Hematopoietic multipotent progenitor cell treated with erythropoietin and hydrocortisone succinate and interleukin-3 and kit ligand, for 15 days (in vitro differentiated cells): ENCODE measurements at regions not wholly inside any gene's neighbourhood (a gene's known extent, or its start where the extent isn't known, plus 50 kb on each side); places are given as distances from the start of the nearest gene placed in this dataset.
A peak's percentile ranks its signal among the peaks of the same experiment; 100 is the strongest.
"Not testable (repeated sequence)": the region's sequence is repeated elsewhere in the genome, so short reads cannot be mapped to it uniquely, and the experiment has no call there.

Experiments used
- DNase-seq: peaks from one replicate; pipeline ENCODE4 v3.0.0-alpha.2; 2015; ENCODE audit warnings: low spot score

GRCh38 chr12:115898670-115899069, 378.8 kb downstream of the MED13L start:
- DNase-seq = no peak

- DNase-seq = no peak
Measured at GRCh38 chr12:115897729-115898128, 379.8 kb downstream of the MED13L start.

DNA sequence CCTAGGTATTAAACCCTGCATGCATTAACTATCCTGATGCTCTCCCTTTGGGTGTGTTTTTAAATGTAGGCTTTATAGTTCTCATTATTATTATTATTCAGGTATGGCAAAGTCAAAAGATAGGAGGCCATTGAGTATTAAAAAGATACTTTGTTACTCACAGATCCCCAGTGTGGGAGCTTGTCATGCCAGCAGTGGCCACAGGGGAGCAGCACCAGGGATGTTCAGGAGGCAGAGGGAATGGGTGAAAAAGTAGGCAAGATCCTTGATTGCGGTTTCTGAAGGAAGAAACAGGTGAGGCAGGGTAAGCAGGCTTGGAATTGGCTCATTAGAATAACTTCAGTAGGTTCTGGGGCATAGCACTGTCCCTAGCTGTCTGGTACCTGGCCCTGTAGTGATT, 382.2 kb downstream of the MED13L start:
- DNase-seq = no peak

- no peak for DNase-seq
Measured at GRCh38 chr12:115891556-115892164, 385.8 kb downstream of the MED13L start.

DNA sequence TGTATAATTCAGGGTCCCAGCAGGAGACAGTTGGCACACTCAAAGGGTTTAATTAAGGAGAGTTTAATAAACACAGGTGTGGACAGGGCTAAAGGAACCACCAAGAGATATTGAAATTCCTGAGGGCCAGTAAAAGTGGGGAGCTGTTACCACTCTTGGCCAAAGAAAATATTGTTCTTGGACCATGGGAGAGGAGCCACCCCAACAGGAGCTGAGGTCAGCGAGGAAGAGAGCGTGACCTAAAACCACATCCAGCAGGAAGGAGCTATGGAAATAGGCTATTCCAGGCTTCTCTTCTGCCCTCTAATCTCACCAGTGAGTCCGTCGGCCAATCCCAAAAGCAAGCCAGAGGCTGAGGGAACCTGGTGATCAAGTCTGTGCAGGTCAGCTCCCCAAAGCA, 390.8 kb downstream of the MED13L start:
- DNase-seq = no peak

GRCh38 chr12:115885040-115885690, 392.3 kb downstream of the MED13L start:
- no peak for DNase-seq

DNA sequence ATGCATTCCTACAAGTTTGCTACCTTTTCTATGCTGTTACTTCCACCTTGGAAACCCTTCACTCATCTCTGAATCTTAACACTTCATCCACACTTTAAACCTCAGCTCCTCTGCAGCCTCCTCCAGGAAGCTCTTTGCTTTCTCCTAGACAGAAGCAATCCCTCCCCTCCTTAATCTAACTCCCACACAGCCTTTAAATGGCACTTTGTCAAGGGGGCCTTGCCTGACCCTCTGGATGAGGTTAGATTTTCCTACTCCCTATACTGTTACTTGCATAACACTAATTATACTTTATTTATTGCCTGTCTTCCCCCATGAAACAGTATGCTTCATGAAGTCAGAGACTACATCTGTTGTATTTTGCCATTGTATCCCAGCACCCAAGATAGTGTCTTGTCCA, 394.6 kb downstream of the MED13L start:
- no peak for DNase-seq

DNA sequence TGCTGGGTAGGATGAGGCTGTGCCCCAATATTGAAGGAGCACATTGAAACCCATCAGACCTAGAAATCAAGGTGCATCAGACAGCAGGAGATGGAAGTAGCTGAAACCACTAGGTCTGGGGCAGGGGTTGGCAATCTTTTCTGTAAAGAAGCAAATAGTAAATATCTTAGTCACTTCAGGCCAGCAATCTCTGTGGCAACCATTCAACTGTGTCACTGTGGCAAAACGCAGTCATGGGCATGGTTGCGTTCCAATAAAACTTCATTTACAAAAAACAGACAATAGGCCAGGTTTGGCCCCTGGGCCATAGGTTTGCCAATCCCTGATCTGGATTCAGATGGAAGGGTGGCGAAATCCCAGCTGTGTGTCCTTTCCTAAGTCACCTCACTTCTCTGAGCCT, 397.3 kb downstream of the MED13L start:
- no peak for DNase-seq

GRCh38 chr12:115879354-115879753, 398.1 kb downstream of the MED13L start:
- DNase-seq = no peak

DNA sequence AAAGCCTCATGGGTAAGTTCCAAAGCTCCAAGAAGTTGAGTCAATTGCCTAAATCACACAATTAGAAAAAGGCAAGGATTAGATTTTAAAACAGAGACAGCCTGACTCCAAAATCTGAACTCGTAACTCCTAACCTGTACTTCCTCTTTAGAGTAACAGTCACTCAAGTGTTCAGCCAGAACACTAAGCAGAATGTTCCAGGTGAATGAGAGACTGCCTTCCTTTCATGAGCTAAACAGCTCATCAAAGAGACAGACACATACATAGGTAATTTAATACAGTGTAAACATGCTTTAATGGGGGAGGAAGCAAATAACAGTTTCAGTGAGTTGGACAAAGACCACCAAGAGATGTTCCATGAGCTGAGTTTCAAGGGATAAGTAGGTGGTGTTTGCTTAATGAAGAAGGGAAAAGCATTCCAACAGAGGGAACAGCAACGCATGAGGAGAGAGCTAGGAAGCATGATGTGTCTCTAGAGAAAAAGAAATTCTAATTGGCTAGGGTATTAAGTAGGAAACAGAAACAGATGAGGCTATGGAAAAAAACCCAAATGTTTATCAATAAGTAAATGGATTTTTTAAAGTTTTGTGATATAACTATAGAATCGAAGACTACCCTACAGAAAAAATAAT, 403.9 kb downstream of the MED13L start:
- no peak for DNase-seq

GRCh38 chr12:115872919-115873357, 404.6 kb downstream of the MED13L start:
- no peak for DNase-seq

GRCh38 chr12:115872212-115872611, 405.3 kb downstream of the MED13L start:
- DNase-seq = no peak

DNA sequence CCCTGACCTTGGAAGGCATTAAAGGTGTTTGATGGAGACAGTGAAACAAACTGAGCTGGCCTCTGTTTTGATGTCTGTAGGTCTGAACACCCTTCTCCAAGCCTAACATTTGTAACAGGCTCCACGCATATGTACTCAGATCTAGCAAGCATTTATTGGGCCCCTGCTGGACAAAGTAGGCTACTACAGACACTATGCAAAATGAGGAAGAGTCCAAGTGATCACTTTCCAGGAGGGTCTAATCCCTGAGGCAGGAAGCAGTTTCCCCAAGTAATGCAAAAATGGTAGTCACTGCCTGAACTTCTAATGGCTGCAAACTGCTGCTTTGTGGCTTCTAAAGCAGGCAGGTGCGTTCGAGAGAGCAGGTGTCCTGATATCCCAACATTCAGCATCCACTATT, 405.8 kb downstream of the MED13L start:
- peak; percentile 5 for DNase-seq

- DNase-seq = no peak
Measured at GRCh38 chr12:115870510-115870909, 407.0 kb downstream of the MED13L start.

DNA sequence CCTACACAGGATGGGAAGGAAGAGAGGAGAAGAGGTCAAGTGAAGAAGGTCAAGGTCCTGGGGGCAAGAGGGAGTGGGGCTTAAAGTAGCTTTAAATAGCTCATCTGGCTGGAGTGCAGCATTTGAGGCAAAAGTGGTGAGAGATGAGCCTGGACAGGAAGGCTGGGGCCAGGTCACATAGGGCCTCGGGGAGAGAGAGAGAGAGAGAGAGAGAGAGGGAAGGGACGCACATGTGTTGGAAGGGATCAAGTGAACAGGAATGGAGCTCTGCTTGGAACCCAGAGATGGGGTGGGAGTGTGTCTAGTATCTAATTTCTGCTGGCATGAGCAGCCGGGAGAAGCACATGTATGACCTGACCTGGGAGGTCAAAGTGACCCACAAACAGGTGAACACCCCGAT, 407.5 kb downstream of the MED13L start:
- DNase-seq = no peak

DNA sequence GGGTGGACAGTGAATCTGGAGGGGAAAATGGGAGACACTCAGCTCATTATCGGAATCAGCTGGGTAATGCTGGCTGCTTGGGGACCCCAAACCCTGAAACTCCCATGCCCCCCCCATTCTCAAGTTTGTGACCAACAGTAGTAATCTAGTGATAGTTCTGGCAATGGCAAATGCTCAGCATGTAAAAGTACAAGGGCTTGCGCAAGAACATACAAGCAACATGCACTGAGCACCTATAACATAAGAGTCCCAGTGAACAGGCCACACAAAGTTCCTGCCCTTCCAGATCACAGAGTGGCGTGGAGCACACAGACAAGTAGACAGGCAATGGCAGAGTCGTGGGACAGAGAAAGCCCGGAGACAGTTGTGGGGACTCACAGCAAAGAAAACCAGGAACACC, 407.9 kb downstream of the MED13L start:
- DNase-seq = no peak

DNA sequence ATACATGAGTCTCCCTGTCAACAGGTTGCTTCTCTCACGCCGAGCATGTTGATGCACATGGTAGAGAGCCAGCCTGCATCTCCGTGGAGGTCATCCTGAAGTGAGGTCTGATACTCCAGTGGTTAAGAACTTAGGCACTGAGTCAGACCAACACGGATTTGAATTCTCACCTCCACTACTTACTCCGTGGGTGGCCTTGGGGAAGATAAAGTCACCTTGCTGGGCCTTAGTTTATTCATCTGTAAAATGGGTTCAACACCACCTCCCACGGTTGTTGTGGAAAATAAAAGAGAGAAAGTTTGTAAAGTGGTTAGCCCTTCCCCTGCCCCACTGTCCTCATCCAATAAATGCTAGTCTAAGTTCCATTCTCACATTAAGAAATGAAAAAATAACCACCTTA, 408.9 kb downstream of the MED13L start:
- no peak for DNase-seq

- DNase-seq = no peak
Measured at GRCh38 chr12:115867854-115868253, 409.6 kb downstream of the MED13L start.

DNA sequence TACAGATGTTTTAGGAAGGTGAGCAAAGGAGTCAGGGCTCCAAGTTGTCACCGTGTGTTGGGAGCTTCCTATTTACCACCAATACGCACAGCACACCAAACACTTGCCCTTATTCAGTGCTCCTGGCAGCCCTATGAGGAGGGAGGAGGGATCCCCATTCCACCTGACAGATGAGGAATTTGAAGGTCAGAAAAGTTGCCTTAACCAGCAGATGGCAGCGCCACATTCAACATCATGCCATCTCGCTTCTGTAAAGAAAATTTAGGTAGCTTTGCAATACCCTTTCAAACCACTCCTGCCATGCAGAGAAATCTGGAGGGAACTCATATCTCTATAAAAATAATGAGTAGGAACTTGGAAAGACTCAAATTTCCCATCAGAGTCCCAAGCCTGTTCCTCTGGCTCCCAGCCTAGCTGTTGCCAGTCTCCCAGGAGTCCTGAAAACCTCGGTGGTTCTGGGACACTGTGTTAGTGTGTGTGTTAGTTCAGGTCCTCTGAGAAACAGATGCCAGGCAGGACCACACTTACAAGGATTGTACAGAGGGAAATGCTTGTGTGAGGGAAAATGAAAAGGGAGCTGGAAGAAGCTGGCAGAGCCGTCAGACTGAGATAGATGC, 410.5 kb downstream of the MED13L start:
- no peak for DNase-seq

DNA sequence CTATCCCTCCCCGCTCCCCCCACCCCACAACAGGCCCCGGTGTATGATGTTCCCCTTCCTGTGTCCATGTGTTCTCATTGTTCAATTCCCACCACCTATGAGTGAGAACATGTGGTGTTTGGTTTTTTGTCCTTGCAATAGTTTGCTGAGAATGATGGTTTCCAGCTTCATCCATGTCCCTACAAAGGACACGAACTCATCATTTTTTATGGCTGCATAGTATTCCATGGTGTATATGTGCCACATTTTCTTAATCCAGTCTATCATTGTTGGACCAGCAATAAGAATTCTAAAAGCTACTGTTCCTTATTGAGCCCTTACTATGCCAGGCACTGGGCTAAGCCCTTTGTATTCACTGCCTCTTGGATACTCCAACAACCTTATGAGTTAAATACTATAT, 411.2 kb downstream of the MED13L start:
- DNase-seq = not testable (repeated sequence)

DNA sequence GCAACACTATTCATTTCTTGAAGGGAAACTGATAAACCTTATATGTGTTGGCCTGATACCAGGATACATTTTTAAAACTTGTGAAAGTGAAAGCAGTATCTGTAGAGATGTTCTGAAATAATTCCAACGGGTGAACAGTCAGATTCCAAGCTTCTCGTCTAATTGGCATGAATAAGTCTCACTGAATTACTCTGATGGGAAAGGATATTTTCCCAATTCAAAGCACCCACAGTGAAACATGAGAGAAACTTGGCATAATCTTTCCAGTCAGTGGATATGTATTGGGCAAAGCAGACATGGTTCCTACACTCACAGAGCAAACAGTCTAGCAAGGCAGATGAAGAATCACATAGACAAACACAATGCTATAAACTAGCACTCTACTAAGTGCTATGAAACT, 413.1 kb downstream of the MED13L start:
- DNase-seq = no peak

GRCh38 chr12:115860619-115861018, 416.9 kb downstream of the MED13L start:
- DNase-seq = no peak

DNA sequence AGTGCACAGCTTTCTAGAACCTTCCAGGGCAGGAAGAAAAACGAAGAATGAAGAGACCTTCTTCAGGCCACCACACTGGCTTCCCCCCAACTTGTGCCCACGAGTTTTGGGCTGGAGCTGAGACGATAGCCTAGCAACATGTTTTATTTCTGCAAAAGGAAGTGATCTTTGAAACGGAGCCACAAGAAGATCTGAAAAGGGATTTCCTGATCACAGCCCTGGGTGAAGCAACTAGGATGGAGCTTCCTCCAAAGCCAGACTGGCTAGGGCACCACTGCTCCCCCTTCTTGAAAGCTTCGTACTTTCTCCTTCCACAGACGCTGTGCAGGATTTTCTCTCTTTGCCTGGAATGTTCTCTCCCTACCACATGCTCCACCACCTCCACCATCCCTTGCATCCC, 418.3 kb downstream of the MED13L start:
- DNase-seq = no peak
